ENCODE measurements at regions not wholly inside any gene's neighbourhood (a gene's known extent, or its start where the extent isn't known, plus 50 kb on each side); places are given as distances from the start of the nearest gene placed in this dataset.

- H3K4me1 ChIP-seq (ENCODE audit: control insufficient read depth, insufficient read depth, low read length): peaks cover 5% of the 10 kb centered on the region
- no CpG with 5 or more reads among the region's 6 CpGs for WGBS (ENCODE audit: insufficient coverage, insufficient read length)
- no peak overlapping the region for H3K27ac ChIP-seq (ENCODE audit: low read length)
- no peaks in the 10 kb centered on the region for H3K36me3 ChIP-seq (ENCODE audit: control insufficient read depth, insufficient read depth, low read length)
- H3K4me3 ChIP-seq (ENCODE audit: low read length): no peak overlapping the region
- H3K9me3 ChIP-seq (ENCODE audit: control insufficient read depth, insufficient read depth, low read length): no peaks in the 10 kb centered on the region
- H3K27me3 ChIP-seq (ENCODE audit: control insufficient read depth, insufficient read depth, low read length): no peaks in the 10 kb centered on the region
- DNase-seq (ENCODE audit: low read depth, low spot score): no peak
Measured at GRCh38 chr1:25030674-25031589, 100.9 kb upstream of the RUNX3 start.

DNA sequence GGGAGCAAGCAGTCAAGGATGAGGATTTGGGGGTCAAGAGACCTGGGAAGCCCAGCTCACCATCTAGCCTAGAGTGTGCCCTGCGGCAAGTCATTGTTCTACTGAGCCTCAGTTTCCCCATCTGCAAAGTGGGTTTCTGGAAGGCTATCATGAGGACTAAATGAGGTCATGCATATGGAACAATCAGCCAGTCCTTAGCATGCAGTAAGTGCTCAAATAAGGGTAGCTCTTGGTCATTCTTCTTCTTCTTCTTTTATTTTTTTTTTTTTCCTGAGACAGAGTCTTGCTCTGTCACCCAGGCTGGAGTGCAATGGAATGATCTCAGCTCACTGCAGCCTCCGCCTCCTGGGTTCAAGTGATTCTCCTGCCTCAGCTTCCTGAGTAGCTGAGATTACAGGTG lies 99.9 kb upstream of the RUNX3 start:
- no peaks in the 10 kb centered on the region for H3K27me3 ChIP-seq (ENCODE audit: control insufficient read depth, insufficient read depth, low read length)
- WGBS (ENCODE audit: insufficient coverage, insufficient read length): no CpG with 5 or more reads among the region's 2 CpGs
- no peak overlapping the region for H3K27ac ChIP-seq (ENCODE audit: low read length)
- no peak for DNase-seq (ENCODE audit: low read depth, low spot score)
- no peaks in the 10 kb centered on the region for H3K36me3 ChIP-seq (ENCODE audit: control insufficient read depth, insufficient read depth, low read length)
- H3K9me3 ChIP-seq (ENCODE audit: control insufficient read depth, insufficient read depth, low read length): no peaks in the 10 kb centered on the region
- H3K4me1 ChIP-seq (ENCODE audit: control insufficient read depth, insufficient read depth, low read length): peaks cover 5% of the 10 kb centered on the region
- H3K4me3 ChIP-seq (ENCODE audit: low read length): no peak overlapping the region

GRCh38 chr1:25028907-25029599 lies 99.0 kb upstream of the RUNX3 start:
- Histone ChIP-seq H3K4me3 (ENCODE audit: low read length) (no peak overlapping the region), H3K4me1 (ENCODE audit: control insufficient read depth, insufficient read depth, low read length) (peaks cover 5% of the 10 kb centered on the region)

DNA sequence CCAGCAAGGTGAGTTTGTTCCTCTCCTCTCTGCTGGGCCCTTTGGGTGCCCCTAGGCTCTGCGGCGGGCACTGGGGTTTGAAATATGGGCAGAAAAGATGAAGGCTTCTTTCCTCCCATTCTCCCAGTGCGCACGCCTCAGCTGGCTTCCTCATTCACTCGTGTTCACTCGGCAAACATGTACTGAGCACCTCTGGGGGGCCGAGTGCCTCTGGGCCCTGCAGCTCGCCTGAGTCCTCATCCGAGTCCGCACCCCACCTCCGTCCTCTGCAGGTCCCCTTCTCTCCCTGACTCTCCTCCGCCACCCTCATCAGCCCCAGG lies 98.5 kb upstream of the RUNX3 start:
- Histone ChIP-seq H3K27ac (ENCODE audit: low read length) (no peak overlapping the region), H3K27me3 (ENCODE audit: control insufficient read depth, insufficient read depth, low read length) (no peaks in the 10 kb centered on the region), H3K4me3 (ENCODE audit: low read length) (no peak overlapping the region), H3K36me3 (ENCODE audit: control insufficient read depth, insufficient read depth, low read length) (no peaks in the 10 kb centered on the region), H3K4me1 (ENCODE audit: control insufficient read depth, insufficient read depth, low read length) (peaks cover 5% of the 10 kb centered on the region), H3K9me3 (ENCODE audit: control insufficient read depth, insufficient read depth, low read length) (no peaks in the 10 kb centered on the region)
- no peak for DNase-seq (ENCODE audit: low read depth, low spot score)
- no CpG with 5 or more reads among the region's 12 CpGs for WGBS (ENCODE audit: insufficient coverage, insufficient read length)

More at GRCh38 chr1:25028907-25029599, 99.0 kb upstream of the RUNX3 start:
- DNase-seq (ENCODE audit: low read depth, low spot score): no peak
- Histone ChIP-seq H3K27ac (ENCODE audit: low read length) (no peak overlapping the region), H3K27me3 (ENCODE audit: control insufficient read depth, insufficient read depth, low read length) (no peaks in the 10 kb centered on the region), H3K36me3 (ENCODE audit: control insufficient read depth, insufficient read depth, low read length) (no peaks in the 10 kb centered on the region), H3K9me3 (ENCODE audit: control insufficient read depth, insufficient read depth, low read length) (no peaks in the 10 kb centered on the region)
- WGBS (ENCODE audit: insufficient coverage, insufficient read length): no CpG with 5 or more reads among the region's 23 CpGs

DNA sequence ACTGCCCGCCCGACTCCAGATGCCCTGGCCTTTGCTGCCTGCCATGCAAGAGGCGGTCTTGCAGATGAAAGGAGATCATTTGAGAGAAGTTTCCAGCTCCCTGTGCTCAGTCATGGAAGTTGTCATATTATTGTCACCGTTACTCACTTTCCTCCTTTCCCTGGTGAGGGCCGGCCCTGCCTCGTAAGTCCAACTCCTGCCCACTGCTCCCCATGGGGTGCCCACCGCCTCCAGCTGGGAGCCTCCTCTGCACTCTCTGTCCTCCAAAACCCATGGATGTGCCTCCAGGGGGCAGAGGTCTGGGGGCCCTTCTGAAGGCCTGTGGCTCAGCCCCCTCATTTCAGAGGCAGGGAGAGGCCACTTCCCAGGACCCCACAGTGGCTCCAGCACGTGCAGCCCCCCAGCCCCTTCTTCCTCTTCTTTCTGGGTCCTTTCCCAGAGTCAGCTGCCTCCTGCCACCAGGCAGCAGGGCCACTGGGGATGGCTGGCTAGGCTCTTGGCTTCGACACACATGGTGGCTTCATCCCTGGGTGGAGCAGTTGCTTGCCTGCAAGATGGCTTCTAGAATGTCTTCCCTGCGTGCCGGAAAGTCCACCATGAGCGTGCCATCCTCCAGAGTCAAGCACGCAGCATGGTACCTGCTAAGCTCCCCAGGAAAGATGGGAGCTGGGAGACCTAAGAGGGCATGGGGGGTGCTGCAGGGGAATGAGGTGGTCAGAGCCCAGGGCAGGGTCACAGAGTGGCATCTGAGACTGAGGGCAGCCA lies 97.9 kb upstream of the RUNX3 start:
- no peak for DNase-seq (ENCODE audit: low read depth, low spot score)
- Histone ChIP-seq H3K36me3 (ENCODE audit: control insufficient read depth, insufficient read depth, low read length) (no peaks in the 10 kb centered on the region), H3K4me1 (ENCODE audit: control insufficient read depth, insufficient read depth, low read length) (peaks cover 5% of the 10 kb centered on the region), H3K4me3 (ENCODE audit: low read length) (no peak overlapping the region), H3K9me3 (ENCODE audit: control insufficient read depth, insufficient read depth, low read length) (no peaks in the 10 kb centered on the region), H3K27me3 (ENCODE audit: control insufficient read depth, insufficient read depth, low read length) (no peaks in the 10 kb centered on the region), H3K27ac (ENCODE audit: low read length) (no peak overlapping the region)
- WGBS (ENCODE audit: insufficient coverage, insufficient read length): no CpG with 5 or more reads among the region's 13 CpGs

GRCh38 chr1:25026730-25027450 lies 96.8 kb upstream of the RUNX3 start:
- no peak overlapping the region for H3K27ac ChIP-seq (ENCODE audit: low read length)
- H3K4me3 ChIP-seq (ENCODE audit: low read length): no peak overlapping the region
- no peaks in the 10 kb centered on the region for H3K9me3 ChIP-seq (ENCODE audit: control insufficient read depth, insufficient read depth, low read length)
- no peaks in the 10 kb centered on the region for H3K27me3 ChIP-seq (ENCODE audit: control insufficient read depth, insufficient read depth, low read length)
- no CpG with 5 or more reads among the region's 12 CpGs for WGBS (ENCODE audit: insufficient coverage, insufficient read length)
- peaks cover 8% of the 10 kb centered on the region for H3K4me1 ChIP-seq (ENCODE audit: control insufficient read depth, insufficient read depth, low read length)
- DNase-seq (ENCODE audit: low read depth, low spot score): no peak
- no peaks in the 10 kb centered on the region for H3K36me3 ChIP-seq (ENCODE audit: control insufficient read depth, insufficient read depth, low read length)

- peaks cover 8% of the 10 kb centered on the region for H3K4me1 ChIP-seq (ENCODE audit: control insufficient read depth, insufficient read depth, low read length)
- no peaks in the 10 kb centered on the region for H3K36me3 ChIP-seq (ENCODE audit: control insufficient read depth, insufficient read depth, low read length)
- no peaks in the 10 kb centered on the region for H3K9me3 ChIP-seq (ENCODE audit: control insufficient read depth, insufficient read depth, low read length)
- WGBS (ENCODE audit: insufficient coverage, insufficient read length): no CpG with 5 or more reads among the region's 4 CpGs
- H3K27ac ChIP-seq (ENCODE audit: low read length): no peak overlapping the region
- no peaks in the 10 kb centered on the region for H3K27me3 ChIP-seq (ENCODE audit: control insufficient read depth, insufficient read depth, low read length)
- DNase-seq (ENCODE audit: low read depth, low spot score): no peak
- H3K4me3 ChIP-seq (ENCODE audit: low read length): no peak overlapping the region
Measured at GRCh38 chr1:25026304-25026703, 96.2 kb upstream of the RUNX3 start.

DNA sequence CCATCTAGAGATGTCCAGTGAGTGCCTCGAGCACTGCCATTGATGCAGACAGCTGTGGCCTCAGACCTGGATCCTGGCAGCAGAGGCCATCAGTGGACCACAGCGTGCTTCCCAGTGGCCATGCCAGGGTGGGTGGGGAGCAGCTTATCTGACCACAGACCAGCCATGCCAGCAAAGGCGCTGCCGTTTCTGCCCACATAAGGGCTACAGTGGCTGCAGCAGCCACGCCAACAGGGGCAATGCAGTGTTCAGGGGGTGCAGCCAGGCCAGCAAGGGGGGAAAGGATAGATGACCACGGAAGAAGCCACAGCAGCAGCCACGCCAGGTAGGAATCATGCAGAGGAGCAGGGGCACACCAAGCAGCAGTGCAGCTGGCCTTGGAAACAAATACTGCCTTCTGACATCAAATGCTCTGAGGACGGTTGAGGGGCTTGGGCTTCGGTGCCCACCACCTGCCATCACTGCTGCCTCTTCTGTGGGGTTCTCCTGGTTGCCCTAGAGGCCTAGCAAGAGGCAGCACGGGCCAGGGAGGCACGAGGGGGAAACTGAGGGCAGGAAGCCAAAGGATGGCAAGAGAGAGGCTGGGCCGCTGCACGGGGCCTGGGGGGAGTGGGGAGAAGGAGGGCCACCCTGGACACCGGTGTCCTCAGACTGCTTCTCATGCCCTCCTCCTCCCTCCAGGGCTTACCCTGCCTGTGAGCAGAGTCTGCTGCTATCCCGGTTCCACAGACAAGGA lies 94.7 kb upstream of the RUNX3 start:
- H3K4me3 ChIP-seq (ENCODE audit: low read length): no peak overlapping the region
- peaks cover 10% of the 10 kb centered on the region for H3K4me1 ChIP-seq (ENCODE audit: control insufficient read depth, insufficient read depth, low read length)
- H3K9me3 ChIP-seq (ENCODE audit: control insufficient read depth, insufficient read depth, low read length): no peaks in the 10 kb centered on the region
- H3K27ac ChIP-seq (ENCODE audit: low read length): no peak overlapping the region
- no peaks in the 10 kb centered on the region for H3K36me3 ChIP-seq (ENCODE audit: control insufficient read depth, insufficient read depth, low read length)
- no CpG with 5 or more reads among the region's 15 CpGs for WGBS (ENCODE audit: insufficient coverage, insufficient read length)
- no peak for DNase-seq (ENCODE audit: low read depth, low spot score)
- H3K27me3 ChIP-seq (ENCODE audit: control insufficient read depth, insufficient read depth, low read length): no peaks in the 10 kb centered on the region

- Histone ChIP-seq H3K27ac (ENCODE audit: low read length) (no peak overlapping the region), H3K27me3 (ENCODE audit: control insufficient read depth, insufficient read depth, low read length) (no peaks in the 10 kb centered on the region)
- WGBS (ENCODE audit: insufficient coverage, insufficient read length): no CpG with 5 or more reads among the region's 5 CpGs
Measured at GRCh38 chr1:25023826-25024225, 93.8 kb upstream of the RUNX3 start.

More at GRCh38 chr1:25023826-25024225, 93.8 kb upstream of the RUNX3 start:
- no peak for DNase-seq (ENCODE audit: low read depth, low spot score)
- H3K4me3 ChIP-seq (ENCODE audit: low read length): no peak overlapping the region
- H3K36me3 ChIP-seq (ENCODE audit: control insufficient read depth, insufficient read depth, low read length): no peaks in the 10 kb centered on the region
- no peaks in the 10 kb centered on the region for H3K9me3 ChIP-seq (ENCODE audit: control insufficient read depth, insufficient read depth, low read length)
- peaks cover 10% of the 10 kb centered on the region for H3K4me1 ChIP-seq (ENCODE audit: control insufficient read depth, insufficient read depth, low read length)
